ENCODE measurements at regions not wholly inside any gene's neighbourhood (a gene's known extent, or its start where the extent isn't known, plus 50 kb on each side); places are given as distances from the start of the nearest gene placed in this dataset.
"Not testable (repeated sequence)": the region's sequence is repeated elsewhere in the genome, so short reads cannot be mapped to it uniquely, and the experiment has no call there.

DNA sequence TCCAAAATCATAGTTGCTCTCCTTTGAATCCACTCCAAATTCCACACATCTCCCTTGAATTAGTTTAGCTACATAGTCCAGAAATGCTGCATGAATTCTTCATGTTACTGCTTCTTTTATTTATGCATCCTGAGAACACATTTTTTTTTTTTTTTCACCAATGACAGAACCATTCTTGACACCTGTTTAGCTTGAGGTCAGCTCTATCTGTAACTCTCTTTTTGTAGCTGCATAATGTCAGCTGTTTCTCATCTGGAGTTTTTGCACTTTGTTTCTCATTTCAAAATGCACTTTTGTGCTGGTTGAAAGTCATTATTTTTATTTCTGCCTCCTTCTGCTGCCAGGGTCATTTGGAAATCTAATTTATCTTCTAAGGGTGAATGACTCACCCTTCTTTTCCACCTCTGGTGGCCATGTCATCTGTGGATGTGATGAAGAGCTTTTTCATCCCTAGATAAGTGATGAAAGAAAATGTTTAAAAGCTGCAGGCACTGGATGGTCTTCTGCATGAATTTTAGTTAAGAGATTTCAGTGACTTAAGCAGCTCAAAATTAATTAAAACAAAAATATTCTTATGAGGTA, 93.7 kb downstream of the JRKL start:
- Mint-ChIP-seq H3K27ac (no peak overlapping the region), H3K36me3 (ENCODE audit: low read depth) (no peaks in the 10 kb centered on the region), H3K4me3 (no peak overlapping the region), H3K27me3 (peaks cover 23% of the 10 kb centered on the region), H3K4me1 (no peaks in the 10 kb centered on the region), H3K9me3 (no peaks in the 10 kb centered on the region)
- ATAC-seq (replicated peaks): no peak

- H3K27me3 Mint-ChIP-seq: peaks cover 27% of the 10 kb centered on the region
- no peaks in the 10 kb centered on the region for H3K9me3 Mint-ChIP-seq
- ATAC-seq (replicated peaks): no peak
- no peak overlapping the region for H3K27ac Mint-ChIP-seq
- no peaks in the 10 kb centered on the region for H3K36me3 Mint-ChIP-seq (ENCODE audit: low read depth)
- no peak overlapping the region for H3K4me3 Mint-ChIP-seq
- H3K4me1 Mint-ChIP-seq: no peaks in the 10 kb centered on the region
Observed at GRCh38 chr11:96484361-96484760, 94.5 kb downstream of the JRKL start.

DNA sequence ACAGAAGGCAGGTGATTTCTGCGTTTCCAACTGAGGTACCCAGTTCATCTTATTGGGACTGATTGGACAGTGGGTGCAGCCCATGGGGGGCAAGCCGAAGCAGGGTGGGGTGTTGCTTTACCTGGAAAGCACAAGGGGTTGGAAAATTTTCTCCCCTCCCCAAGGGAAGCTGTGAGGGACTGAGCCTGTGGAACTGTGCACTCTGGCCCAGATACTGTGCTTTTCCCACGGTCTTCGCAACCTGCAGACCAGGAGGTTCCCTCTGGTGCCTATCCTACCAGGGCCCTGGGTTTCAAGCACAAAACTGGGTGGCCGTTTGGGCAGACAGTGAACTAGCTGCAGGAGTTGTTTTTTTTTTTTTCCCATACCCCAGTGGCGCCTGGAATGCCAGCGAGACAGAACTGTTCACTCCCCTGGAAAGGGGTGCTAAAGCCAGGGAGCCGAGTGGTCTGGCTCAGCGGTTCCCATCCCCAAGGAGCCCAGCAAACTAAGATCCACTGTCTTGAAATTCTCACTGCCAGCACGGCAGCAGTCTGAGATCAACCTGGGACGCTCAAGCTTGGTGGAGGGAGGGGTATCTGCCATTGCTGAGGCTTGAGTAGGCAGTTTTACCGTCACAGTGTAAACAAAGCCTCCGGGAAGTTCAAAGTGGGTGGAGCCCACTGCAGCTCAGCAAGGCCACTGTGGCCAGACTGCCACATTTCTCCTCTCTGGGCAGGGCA, 97.2 kb downstream of the JRKL start:
- Mint-ChIP-seq H3K4me3 (no peak overlapping the region), H3K27me3 (peaks cover 39% of the 10 kb centered on the region), H3K27ac (no peak overlapping the region), H3K4me1 (no peaks in the 10 kb centered on the region), H3K36me3 (ENCODE audit: low read depth) (no peaks in the 10 kb centered on the region), H3K9me3 (no peaks in the 10 kb centered on the region)
- ATAC-seq (replicated peaks): no peak

- not testable (repeated sequence) for H3K4me3 Mint-ChIP-seq; ATAC-seq (replicated peaks); H3K9me3 Mint-ChIP-seq; H3K36me3 Mint-ChIP-seq (ENCODE audit: low read depth); H3K4me1 Mint-ChIP-seq; H3K27ac Mint-ChIP-seq
- H3K27me3 Mint-ChIP-seq: peaks cover 38% of the 10 kb centered on the region
Observed at GRCh38 chr11:96488911-96489310, 99.1 kb downstream of the JRKL start.

GRCh38 chr11:96500440-96500839, 110.6 kb downstream of the JRKL start:
- Mint-ChIP-seq H3K4me3 (no peak overlapping the region), H3K9me3 (no peaks in the 10 kb centered on the region)

DNA sequence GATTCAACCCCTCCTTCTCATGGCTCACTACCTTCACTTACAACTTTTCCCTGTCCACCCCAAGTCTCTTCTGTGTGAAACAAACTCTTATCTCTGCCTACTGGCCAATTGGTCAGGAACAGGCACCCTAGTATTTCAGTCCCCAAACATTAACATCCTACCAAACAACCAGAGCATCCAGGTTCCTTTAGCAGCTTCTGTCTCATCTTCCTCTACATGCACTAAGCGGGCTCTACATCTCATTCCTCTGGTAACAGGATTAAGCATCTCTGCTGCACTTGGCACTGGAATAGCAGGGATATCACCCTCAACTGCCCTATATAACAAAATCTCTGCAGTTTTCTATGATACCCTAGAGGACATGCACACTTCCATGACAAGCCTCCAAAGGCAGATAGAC, 116.2 kb downstream of the JRKL start:
- H3K4me3 Mint-ChIP-seq: no peak overlapping the region
- H3K27ac Mint-ChIP-seq: no peak overlapping the region
- no peaks in the 10 kb centered on the region for H3K4me1 Mint-ChIP-seq
- H3K9me3 Mint-ChIP-seq: no peaks in the 10 kb centered on the region
- no peaks in the 10 kb centered on the region for H3K27me3 Mint-ChIP-seq
- no peaks in the 10 kb centered on the region for H3K36me3 Mint-ChIP-seq (ENCODE audit: low read depth)
- no peak for ATAC-seq (replicated peaks)

More at GRCh38 chr11:96500440-96500839, 110.6 kb downstream of the JRKL start:
- H3K27ac Mint-ChIP-seq: no peak overlapping the region
- no peak for ATAC-seq (replicated peaks)
- H3K36me3 Mint-ChIP-seq (ENCODE audit: low read depth): no peaks in the 10 kb centered on the region
- H3K4me1 Mint-ChIP-seq: no peaks in the 10 kb centered on the region
- H3K27me3 Mint-ChIP-seq: peaks cover 4% of the 10 kb centered on the region

- H3K9me3 Mint-ChIP-seq: no peaks in the 10 kb centered on the region
- H3K4me1 Mint-ChIP-seq: no peaks in the 10 kb centered on the region
- H3K27me3 Mint-ChIP-seq: no peaks in the 10 kb centered on the region
- H3K4me3 Mint-ChIP-seq: no peak overlapping the region
- ATAC-seq (replicated peaks): no peak
- H3K36me3 Mint-ChIP-seq (ENCODE audit: low read depth): no peaks in the 10 kb centered on the region
- no peak overlapping the region for H3K27ac Mint-ChIP-seq
Observed at GRCh38 chr11:96506953-96507354, 117.1 kb downstream of the JRKL start.

DNA sequence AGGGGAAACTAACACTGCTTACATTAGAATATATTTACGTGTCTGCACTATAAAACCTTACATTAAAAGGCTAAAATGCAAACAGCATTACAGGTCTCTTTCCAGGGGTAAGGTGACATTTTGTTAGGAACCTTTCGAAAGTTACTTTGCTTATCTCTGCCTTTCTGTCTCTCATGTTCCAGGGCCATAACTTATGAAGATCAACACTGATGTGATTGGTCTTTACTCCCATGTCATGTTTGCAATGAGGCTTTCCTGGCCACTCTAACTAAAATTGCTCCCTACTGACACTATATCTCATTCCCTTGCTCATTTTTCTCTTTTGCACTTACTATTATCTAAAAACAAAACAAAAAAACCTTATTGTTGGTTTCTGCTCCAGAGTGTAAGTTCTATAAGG, 119.0 kb downstream of the JRKL start:
- H3K9me3 Mint-ChIP-seq: no peaks in the 10 kb centered on the region

GRCh38 chr11:96520939-96521338, 131.1 kb downstream of the JRKL start:
- peaks cover 15% of the 10 kb centered on the region for H3K27me3 Mint-ChIP-seq
- peaks cover 5% of the 10 kb centered on the region for H3K9me3 Mint-ChIP-seq
- H3K27ac Mint-ChIP-seq: no peak overlapping the region
- H3K36me3 Mint-ChIP-seq (ENCODE audit: low read depth): no peaks in the 10 kb centered on the region
- no peak overlapping the region for H3K4me3 Mint-ChIP-seq
- no peaks in the 10 kb centered on the region for H3K4me1 Mint-ChIP-seq
- no peak for ATAC-seq (replicated peaks)

More for the DNA sequence above, 119.0 kb downstream of the JRKL start:
- Mint-ChIP-seq H3K27ac (no peak overlapping the region), H3K4me1 (no peaks in the 10 kb centered on the region), H3K27me3 (no peaks in the 10 kb centered on the region), H3K36me3 (ENCODE audit: low read depth) (no peaks in the 10 kb centered on the region), H3K4me3 (no peak overlapping the region)
- no peak for ATAC-seq (replicated peaks)

DNA sequence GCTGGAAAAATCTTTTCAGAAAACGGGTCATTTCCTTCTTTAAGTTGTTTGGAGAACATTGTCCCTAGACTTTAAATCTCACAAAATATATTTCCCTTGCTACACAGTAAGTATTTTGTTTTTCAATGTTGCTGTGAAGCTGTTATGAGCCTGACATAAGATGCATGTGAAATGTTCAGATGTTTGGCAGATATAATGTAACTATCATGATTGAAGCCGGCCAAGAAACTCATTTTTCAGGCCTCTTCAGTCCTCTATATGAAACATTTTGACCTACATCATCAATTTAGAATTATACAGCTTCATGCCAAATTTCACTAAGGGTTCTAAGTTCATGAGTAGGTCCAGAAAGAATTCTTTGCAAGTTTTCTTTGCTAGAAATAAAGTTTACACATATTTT, 133.8 kb downstream of the JRKL start:
- H3K36me3 Mint-ChIP-seq (ENCODE audit: low read depth): no peaks in the 10 kb centered on the region

GRCh38 chr11:96524475-96524874, 134.7 kb downstream of the JRKL start:
- ATAC-seq (replicated peaks): no peak
- Mint-ChIP-seq H3K4me3 (no peak overlapping the region), H3K9me3 (peaks cover 13% of the 10 kb centered on the region), H3K27me3 (peaks cover 28% of the 10 kb centered on the region), H3K36me3 (ENCODE audit: low read depth) (no peaks in the 10 kb centered on the region), H3K27ac (no peak overlapping the region), H3K4me1 (no peaks in the 10 kb centered on the region)

More for the DNA sequence above, 133.8 kb downstream of the JRKL start:
- H3K27ac Mint-ChIP-seq: no peak overlapping the region
- peaks cover 11% of the 10 kb centered on the region for H3K9me3 Mint-ChIP-seq
- peaks cover 25% of the 10 kb centered on the region for H3K27me3 Mint-ChIP-seq
- no peak for ATAC-seq (replicated peaks)
- H3K4me1 Mint-ChIP-seq: no peaks in the 10 kb centered on the region
- H3K4me3 Mint-ChIP-seq: no peak overlapping the region

- no peak for ATAC-seq (replicated peaks)
- peaks cover 24% of the 10 kb centered on the region for H3K27me3 Mint-ChIP-seq
- H3K36me3 Mint-ChIP-seq (ENCODE audit: low read depth): no peaks in the 10 kb centered on the region
- no peaks in the 10 kb centered on the region for H3K4me1 Mint-ChIP-seq
- H3K27ac Mint-ChIP-seq: no peak overlapping the region
- H3K9me3 Mint-ChIP-seq: peaks cover 15% of the 10 kb centered on the region
- no peak overlapping the region for H3K4me3 Mint-ChIP-seq
Observed at GRCh38 chr11:96530473-96530872, 140.7 kb downstream of the JRKL start.

DNA sequence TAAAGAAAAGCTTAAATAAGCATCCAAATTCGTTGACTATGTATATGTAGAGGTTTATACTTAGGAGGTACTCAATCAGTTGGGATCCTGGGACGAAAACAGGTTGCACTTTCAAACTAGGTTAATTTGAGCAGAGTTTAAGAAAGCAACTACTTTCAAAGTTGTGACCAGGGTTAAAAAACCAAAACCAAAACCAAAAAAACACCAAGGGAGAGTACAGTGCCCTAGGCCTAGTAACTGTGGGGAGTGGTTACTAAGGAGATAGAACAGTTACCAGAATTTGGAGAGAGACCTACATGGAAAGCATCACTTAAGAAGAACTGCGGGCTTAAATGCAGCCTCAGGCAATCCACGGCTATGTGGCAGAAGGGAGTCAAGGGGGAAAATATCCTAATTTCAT, 148.3 kb downstream of the JRKL start:
- Mint-ChIP-seq H3K9me3 (no peaks in the 10 kb centered on the region), H3K27me3 (no peaks in the 10 kb centered on the region), H3K36me3 (ENCODE audit: low read depth) (no peaks in the 10 kb centered on the region), H3K27ac (no peak overlapping the region), H3K4me3 (no peak overlapping the region), H3K4me1 (no peaks in the 10 kb centered on the region)
- no peak for ATAC-seq (replicated peaks)

- no peak overlapping the region for H3K27ac Mint-ChIP-seq
- H3K36me3 Mint-ChIP-seq (ENCODE audit: low read depth): no peaks in the 10 kb centered on the region
- ATAC-seq (replicated peaks): no peak
- H3K9me3 Mint-ChIP-seq: no peaks in the 10 kb centered on the region
- H3K27me3 Mint-ChIP-seq: no peaks in the 10 kb centered on the region
- H3K4me1 Mint-ChIP-seq: no peaks in the 10 kb centered on the region
- H3K4me3 Mint-ChIP-seq: no peak overlapping the region
Observed at GRCh38 chr11:96538622-96539021, 148.8 kb downstream of the JRKL start.

GRCh38 chr11:96540875-96541274, 151.1 kb downstream of the JRKL start:
- Mint-ChIP-seq H3K36me3 (ENCODE audit: low read depth) (no peaks in the 10 kb centered on the region), H3K4me3 (no peak overlapping the region), H3K27me3 (peaks cover 3% of the 10 kb centered on the region), H3K4me1 (no peaks in the 10 kb centered on the region), H3K9me3 (no peaks in the 10 kb centered on the region), H3K27ac (no peak overlapping the region)
- ATAC-seq (replicated peaks): no peak
